K562 (cell line): ENCODE measurements at regions not wholly inside any gene's neighbourhood (a gene's known extent, or its start where the extent isn't known, plus 50 kb on each side); places are given as distances from the start of the nearest gene placed in this dataset.

Experiments
- ATAC-seq: fragments of 200-7000 bp; cut with Tn5 transposase; 3 replicates; pipeline ENCODE4 v1.9.1; 2020; ENCODE audit warnings: moderate library complexity
- BruUV-seq: library from RNA; stranded (reverse); fragments of 400-500 nt; replicated peaks from 2 replicates; lab custom pipeline; 2021; lab: Mats Ljungman, UMichigan
- CTCF ChIA-PET: fragments of 300-600 bp; formaldehyde crosslinking; extraction: SDS; loops from one replicate; lab custom pipeline; 2021; ENCODE audit warnings: low intra/inter-chr PET ratio; lab: Yijun Ruan, JAX
- POLR2A ChIA-PET: fragments of 300-600, 350-650 bp; sonication (Branson Sonifier 250); formaldehyde crosslinking; extraction: SDS; loops from one replicate; lab custom pipeline; 2021; ENCODE audit warnings: antibody characterized with exemption, inconsistent platforms; lab: Yijun Ruan, JAX
- DNase-seq, 4 experiments: peaks; one replicate each; pipeline versions ENCODE4 v3.0.0 to v3.0.0-alpha.2; 2011 to 2018; ENCODE audit warnings: low spot score in 3 of 4, mixed read lengths in 3 of 4; ENCODE audit errors: extremely low read depth in 1 of 4
- FAIRE-seq: peaks from 2 replicates; lab custom pipeline; 2011; peaks lifted over from hg19 to GRCh38; lab: Jason Lieb, UNC
- H2AFZ ChIP-seq: 2 replicates; pipeline ENCODE4 v1.6.0; 2011; ENCODE audit warnings: low read depth, low read length, control low read depth, inconsistent platforms
- H3K27ac ChIP-seq: fragments of 200-600 bp; 3 replicates; pipeline ENCODE4 v1.8.0; 2011; ENCODE audit warnings: low read depth, mild to moderate bottlenecking, control low read depth, inconsistent platforms, low read length, moderate library complexity, mixed read lengths; ENCODE audit errors: extremely low read depth
- H3K27me3 ChIP-seq, 2 experiments: fragments of 300-600 bp in 1 of 2; 2 replicates in 1 of 2; 3 replicates in 1 of 2; pipeline versions ENCODE4 v1.6.0 to v1.8.0; 2011; ENCODE audit warnings: inconsistent platforms in 2 of 2, low read length in 2 of 2, mild to moderate bottlenecking in 1 of 2, mixed read lengths in 1 of 2, moderate library complexity in 1 of 2; ENCODE audit not compliant: control insufficient read depth in 2 of 2, insufficient read depth in 2 of 2
- H3K36me3 ChIP-seq: fragments of 300-600 bp; 3 replicates; pipeline ENCODE4 v1.8.0; 2011; ENCODE audit warnings: mild to moderate bottlenecking, low read length, inconsistent platforms; ENCODE audit not compliant: control insufficient read depth, insufficient read depth
- H3K4me1 ChIP-seq, 2 experiments: fragments of 200-600 bp in 1 of 2; replicated peaks in 1 of 2; 2 replicates in 1 of 2; 3 replicates in 1 of 2; pipeline versions ENCODE4 v1.5.1 to v1.8.0; 2011; ENCODE audit warnings: inconsistent platforms in 2 of 2, low read length in 2 of 2, mild to moderate bottlenecking in 1 of 2, mixed read lengths in 1 of 2, moderate library complexity in 1 of 2; ENCODE audit not compliant: control insufficient read depth in 2 of 2, insufficient read depth in 2 of 2
- H3K4me2 ChIP-seq: 2 replicates; pipeline ENCODE4 v1.6.1; 2011; ENCODE audit warnings: low read length, control low read depth, inconsistent platforms, mixed read lengths; ENCODE audit not compliant: insufficient read depth
- H3K4me3 ChIP-seq: fragments of 200-600 bp; sonication (generic), shearing (Covaris generic); 2 replicates; pipeline ENCODE4 v1.5.1; 2016; ENCODE audit warnings: control low read depth, inconsistent platforms
- H3K79me2 ChIP-seq: fragments of 200-600 bp; 3 replicates; pipeline ENCODE4 v1.8.0; 2011; ENCODE audit warnings: low read length, inconsistent platforms; ENCODE audit not compliant: control insufficient read depth, insufficient read depth
- H3K9ac ChIP-seq, 2 experiments: 2 replicates each; pipeline versions ENCODE4 v1.6.0 to v1.6.1; 2011; ENCODE audit warnings: low read depth in 2 of 2, low read length in 2 of 2, control low read depth in 1 of 2, inconsistent platforms in 1 of 2, mild to moderate bottlenecking in 1 of 2, mixed read lengths in 1 of 2; ENCODE audit not compliant: insufficient read depth in 1 of 2
- H3K9me1 ChIP-seq: one replicate; pipeline ENCODE4 v1.6.0; 2011; ENCODE audit warnings: inconsistent platforms, mild to moderate bottlenecking, low read length, moderate library complexity; ENCODE audit not compliant: control insufficient read depth, insufficient read depth
- H3K9me3 ChIP-seq: replicated peaks from 2 replicates; pipeline ENCODE4 v1.5.1; 2011; ENCODE audit warnings: low read depth, low read length, inconsistent platforms; ENCODE audit not compliant: control insufficient read depth, insufficient read depth
- H4K20me1 ChIP-seq: replicated peaks from 2 replicates; pipeline ENCODE4 v1.6.1; 2011; ENCODE audit warnings: low read length, inconsistent platforms, mixed read lengths; ENCODE audit not compliant: control insufficient read depth, insufficient read depth
- COPS2 ChIP-seq: fragments of 450-650 bp; conservative IDR thresholded peaks from 2 replicates; pipeline ENCODE4 v1.6.1; 2016; ENCODE audit warnings: mild to moderate bottlenecking, moderate library complexity
- GATA2 ChIP-seq: sonication (generic); formaldehyde crosslinking; IDR thresholded peaks from 2 replicates; pipeline ENCODE4 v1.4.0; 2020; ENCODE audit warnings: mild to moderate bottlenecking, missing genetic modification reagents
- NFXL1 ChIP-seq: fragments of 450-650 bp; formaldehyde crosslinking; IDR thresholded peaks from 2 replicates; pipeline ENCODE4 v1.4.0; 2021; ENCODE audit warnings: mild to moderate bottlenecking
- POLR2AphosphoS2 ChIP-seq: IDR thresholded peaks from 2 replicates; pipeline ENCODE4 v1.6.1; 2012; ENCODE audit warnings: low read length, improper control_type of control experiment
- RFX7 ChIP-seq: fragments of 250-450 bp; sonication (Bioruptor Pico); IDR thresholded peaks from 2 replicates; pipeline ENCODE4 v1.5.1; 2021; ENCODE audit warnings: mild to moderate bottlenecking
- SREBF1 ChIP-seq: fragments of 150-350 bp; IDR thresholded peaks from 2 replicates; pipeline ENCODE4 v1.6.1; 2014; ENCODE audit warnings: antibody characterized with exemption, low read depth, low read length, borderline replicate concordance
- SREBF2 ChIP-seq: sonication (generic); formaldehyde crosslinking; IDR thresholded peaks from 2 replicates; pipeline ENCODE4 v1.4.0; 2020; ENCODE audit warnings: mild to moderate bottlenecking, missing genetic modification reagents
- TCF7L2 ChIP-seq: fragments of 150-350 bp; IDR thresholded peaks from 2 replicates; pipeline ENCODE4 v1.6.1; 2016; ENCODE audit warnings: low read depth, mild to moderate bottlenecking, low read length, moderate library complexity
- ZNF143 ChIP-seq: sonication (generic); formaldehyde crosslinking; IDR thresholded peaks from 2 replicates; pipeline ENCODE4 v1.9.0; 2022; ENCODE audit warnings: mild to moderate bottlenecking, missing genetic modification reagents
- ZNF277 ChIP-seq: fragments of 250-450 bp; sonication (Bioruptor Pico); IDR thresholded peaks from 2 replicates; pipeline ENCODE4 v1.8.0; 2022; ENCODE audit warnings: inconsistent platforms, mild to moderate bottlenecking, moderate library complexity, borderline replicate concordance
- ZNF766 ChIP-seq: fragments of 200-800 bp; sonication (Bioruptor generic); conservative IDR thresholded peaks from 2 replicates; pipeline ENCODE4 v1.6.1; 2016; ENCODE audit warnings: missing genetic modification characterization, missing compliant biosample characterization
- WGBS: fragments of 100-300 bp; shearing (Covaris generic); methylation state at CpG from one replicate; pipeline ENCODE4 v1.1.6; 2016; ENCODE audit warnings: low coverage, mixed read lengths; ENCODE audit not compliant: insufficient coverage; ENCODE audit errors: missing lambda C conversion rate; 5-methylcytosine and 5-hydroxymethylcytosine counted together
- in situ Hi-C: fragments of 300-500 bp; cut with MboI; formaldehyde crosslinking; loops from 4 replicates; pipeline ENCODE4 v1.15.0; 2018; ENCODE audit warnings: inconsistent platforms, mixed read lengths
- intact Hi-C: fragments of 100-400 bp; cut with micrococcal nuclease; formaldehyde crosslinking; loops from 2 replicates; pipeline ENCODE4 v1.14.2; 2022
- TF ChIP-seq, protein P1 (sequence below): fragments of 250-450 bp; sonication (Bioruptor Pico); IDR thresholded peaks from 2 replicates; pipeline ENCODE4 v1.8.0; 2021; ENCODE audit warnings: mild to moderate bottlenecking, moderate library complexity
- TF ChIP-seq, protein P2 (sequence below): sonication (generic); formaldehyde crosslinking; IDR thresholded peaks from 2 replicates; pipeline ENCODE4 v1.4.0; 2020; ENCODE audit warnings: mild to moderate bottlenecking, missing genetic modification reagents
- TF ChIP-seq, protein P3 (sequence below): sonication (generic); formaldehyde crosslinking; IDR thresholded peaks from 2 replicates; pipeline ENCODE4 v1.8.0; 2022; ENCODE audit warnings: mild to moderate bottlenecking, missing genetic modification reagents
- TF ChIP-seq, protein P4 (sequence below): fragments of 250-450 bp; sonication (Bioruptor Pico); IDR thresholded peaks from 2 replicates; pipeline ENCODE4 v1.4.0; 2020; ENCODE audit warnings: mild to moderate bottlenecking, moderate library complexity, borderline replicate concordance

DNA sequence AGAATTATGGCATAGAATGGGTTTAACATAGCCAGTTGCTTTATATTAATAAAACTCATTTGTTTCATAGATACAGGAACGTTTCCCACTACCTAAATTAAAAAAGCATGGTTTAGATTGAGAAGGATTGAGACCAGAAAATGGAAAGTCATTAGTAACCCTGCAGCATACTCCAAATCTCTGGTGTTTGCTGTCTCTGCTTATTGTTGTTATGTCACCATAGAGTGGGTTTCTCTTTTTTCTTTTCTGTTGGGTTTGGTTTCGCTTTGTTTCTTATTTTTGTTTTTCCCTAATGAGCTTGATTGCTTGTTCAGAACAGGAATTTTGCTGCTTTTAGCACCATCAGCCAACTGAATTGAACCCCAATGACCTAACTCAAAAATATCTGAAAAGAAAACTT lies 1034.8 kb downstream of the MAT2B start:
- no peaks in the 10 kb centered on the region for H3K9me3 ChIP-seq
- H4K20me1 ChIP-seq, result no peaks in the 10 kb centered on the region
- WGBS, result 0% methylated on average over 2 of the region's 2 CpGs
- ChIA-PET POLR2A (no interaction called here), CTCF (no interaction called here)
- H3K27me3 ChIP-seq, result no peaks in the 10 kb centered on the region
- intact Hi-C loops (no loop called here), in situ Hi-C loops (no loop called here)
- H3K4me1 ChIP-seq, result no peaks in the 10 kb centered on the region
- DNase-seq (no peak), ATAC-seq (no peak), FAIRE-seq (no peak)
- H3K4me2 ChIP-seq, result no peak overlapping the region
- no peak overlapping the region for H3K27ac ChIP-seq
- no peak overlapping the region for H3K9ac ChIP-seq
- no peak overlapping the region for H3K4me3 ChIP-seq
- H2AFZ ChIP-seq, result no peak overlapping the region
- H3K36me3 ChIP-seq, result no peaks in the 10 kb centered on the region
- BruUV-seq, result no TSS peak
- no peaks in the 10 kb centered on the region for H3K9me1 ChIP-seq
- no peaks in the 10 kb centered on the region for H3K79me2 ChIP-seq
- no peak for TF ChIP-seq NFXL1 (CRISPR knock-in tag)
- no peak for TF ChIP-seq SREBF1
- TF ChIP-seq, protein P1, sequence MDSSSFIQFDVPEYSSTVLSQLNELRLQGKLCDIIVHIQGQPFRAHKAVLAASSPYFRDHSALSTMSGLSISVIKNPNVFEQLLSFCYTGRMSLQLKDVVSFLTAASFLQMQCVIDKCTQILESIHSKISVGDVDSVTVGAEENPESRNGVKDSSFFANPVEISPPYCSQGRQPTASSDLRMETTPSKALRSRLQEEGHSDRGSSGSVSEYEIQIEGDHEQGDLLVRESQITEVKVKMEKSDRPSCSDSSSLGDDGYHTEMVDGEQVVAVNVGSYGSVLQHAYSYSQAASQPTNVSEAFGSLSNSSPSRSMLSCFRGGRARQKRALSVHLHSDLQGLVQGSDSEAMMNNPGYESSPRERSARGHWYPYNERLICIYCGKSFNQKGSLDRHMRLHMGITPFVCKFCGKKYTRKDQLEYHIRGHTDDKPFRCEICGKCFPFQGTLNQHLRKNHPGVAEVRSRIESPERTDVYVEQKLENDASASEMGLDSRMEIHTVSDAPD (CRISPR knock-in tag), result no peak
- TF ChIP-seq GATA2 (CRISPR knock-in tag), result no peak
- TF ChIP-seq COPS2, result no peak
- TF ChIP-seq TCF7L2, result no peak
- TF ChIP-seq SREBF2 (CRISPR knock-in tag), result no peak
- TF ChIP-seq RFX7 (CRISPR knock-in tag), result no peak
- TF ChIP-seq, protein P2, sequence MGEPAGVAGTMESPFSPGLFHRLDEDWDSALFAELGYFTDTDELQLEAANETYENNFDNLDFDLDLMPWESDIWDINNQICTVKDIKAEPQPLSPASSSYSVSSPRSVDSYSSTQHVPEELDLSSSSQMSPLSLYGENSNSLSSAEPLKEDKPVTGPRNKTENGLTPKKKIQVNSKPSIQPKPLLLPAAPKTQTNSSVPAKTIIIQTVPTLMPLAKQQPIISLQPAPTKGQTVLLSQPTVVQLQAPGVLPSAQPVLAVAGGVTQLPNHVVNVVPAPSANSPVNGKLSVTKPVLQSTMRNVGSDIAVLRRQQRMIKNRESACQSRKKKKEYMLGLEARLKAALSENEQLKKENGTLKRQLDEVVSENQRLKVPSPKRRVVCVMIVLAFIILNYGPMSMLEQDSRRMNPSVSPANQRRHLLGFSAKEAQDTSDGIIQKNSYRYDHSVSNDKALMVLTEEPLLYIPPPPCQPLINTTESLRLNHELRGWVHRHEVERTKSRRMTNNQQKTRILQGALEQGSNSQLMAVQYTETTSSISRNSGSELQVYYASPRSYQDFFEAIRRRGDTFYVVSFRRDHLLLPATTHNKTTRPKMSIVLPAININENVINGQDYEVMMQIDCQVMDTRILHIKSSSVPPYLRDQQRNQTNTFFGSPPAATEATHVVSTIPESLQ (CRISPR knock-in tag), result no peak
- TF ChIP-seq, protein P3, sequence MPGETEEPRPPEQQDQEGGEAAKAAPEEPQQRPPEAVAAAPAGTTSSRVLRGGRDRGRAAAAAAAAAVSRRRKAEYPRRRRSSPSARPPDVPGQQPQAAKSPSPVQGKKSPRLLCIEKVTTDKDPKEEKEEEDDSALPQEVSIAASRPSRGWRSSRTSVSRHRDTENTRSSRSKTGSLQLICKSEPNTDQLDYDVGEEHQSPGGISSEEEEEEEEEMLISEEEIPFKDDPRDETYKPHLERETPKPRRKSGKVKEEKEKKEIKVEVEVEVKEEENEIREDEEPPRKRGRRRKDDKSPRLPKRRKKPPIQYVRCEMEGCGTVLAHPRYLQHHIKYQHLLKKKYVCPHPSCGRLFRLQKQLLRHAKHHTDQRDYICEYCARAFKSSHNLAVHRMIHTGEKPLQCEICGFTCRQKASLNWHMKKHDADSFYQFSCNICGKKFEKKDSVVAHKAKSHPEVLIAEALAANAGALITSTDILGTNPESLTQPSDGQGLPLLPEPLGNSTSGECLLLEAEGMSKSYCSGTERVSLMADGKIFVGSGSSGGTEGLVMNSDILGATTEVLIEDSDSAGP (CRISPR knock-in tag), result no peak
- no peak for TF ChIP-seq POLR2AphosphoS2
- TF ChIP-seq, protein P4, sequence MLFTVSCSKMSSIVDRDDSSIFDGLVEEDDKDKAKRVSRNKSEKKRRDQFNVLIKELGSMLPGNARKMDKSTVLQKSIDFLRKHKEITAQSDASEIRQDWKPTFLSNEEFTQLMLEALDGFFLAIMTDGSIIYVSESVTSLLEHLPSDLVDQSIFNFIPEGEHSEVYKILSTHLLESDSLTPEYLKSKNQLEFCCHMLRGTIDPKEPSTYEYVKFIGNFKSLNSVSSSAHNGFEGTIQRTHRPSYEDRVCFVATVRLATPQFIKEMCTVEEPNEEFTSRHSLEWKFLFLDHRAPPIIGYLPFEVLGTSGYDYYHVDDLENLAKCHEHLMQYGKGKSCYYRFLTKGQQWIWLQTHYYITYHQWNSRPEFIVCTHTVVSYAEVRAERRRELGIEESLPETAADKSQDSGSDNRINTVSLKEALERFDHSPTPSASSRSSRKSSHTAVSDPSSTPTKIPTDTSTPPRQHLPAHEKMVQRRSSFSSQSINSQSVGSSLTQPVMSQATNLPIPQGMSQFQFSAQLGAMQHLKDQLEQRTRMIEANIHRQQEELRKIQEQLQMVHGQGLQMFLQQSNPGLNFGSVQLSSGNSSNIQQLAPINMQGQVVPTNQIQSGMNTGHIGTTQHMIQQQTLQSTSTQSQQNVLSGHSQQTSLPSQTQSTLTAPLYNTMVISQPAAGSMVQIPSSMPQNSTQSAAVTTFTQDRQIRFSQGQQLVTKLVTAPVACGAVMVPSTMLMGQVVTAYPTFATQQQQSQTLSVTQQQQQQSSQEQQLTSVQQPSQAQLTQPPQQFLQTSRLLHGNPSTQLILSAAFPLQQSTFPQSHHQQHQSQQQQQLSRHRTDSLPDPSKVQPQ (CRISPR knock-in tag), result no peak
- TF ChIP-seq ZNF277 (CRISPR knock-in tag), result no peak
- TF ChIP-seq ZNF143, result no peak
- no peak for TF ChIP-seq ZNF766
